ENCODE measurements at regions not wholly inside any gene's neighbourhood (a gene's known extent, or its start where the extent isn't known, plus 50 kb on each side); places are given as distances from the start of the nearest gene placed in this dataset.

DNA sequence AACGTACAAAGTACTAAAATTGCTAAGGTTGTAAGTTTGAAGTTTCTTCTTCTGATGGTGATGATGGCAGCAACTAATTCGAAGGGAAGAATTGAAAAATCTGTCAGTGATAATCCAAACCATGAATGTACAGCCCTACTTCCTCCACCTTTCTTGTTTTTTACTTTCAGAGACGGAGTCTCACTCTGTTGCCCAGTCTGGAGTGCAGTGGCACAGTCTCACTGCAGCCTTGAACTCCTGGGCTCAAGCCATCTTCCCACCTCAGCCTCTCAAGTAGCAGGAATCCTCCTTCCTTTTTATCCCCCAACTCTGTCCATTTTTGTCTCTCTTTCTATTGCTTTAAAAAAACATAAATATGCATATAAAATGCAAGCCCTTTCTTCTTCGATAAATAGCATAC lies 112.3 kb upstream of the SOX21 start:
- TF ChIP-seq MYC (IDR thresholded peaks at IDR 0.05; ENCODE audit: low read depth, low read length) = no peak
- TF ChIP-seq, protein P1, sequence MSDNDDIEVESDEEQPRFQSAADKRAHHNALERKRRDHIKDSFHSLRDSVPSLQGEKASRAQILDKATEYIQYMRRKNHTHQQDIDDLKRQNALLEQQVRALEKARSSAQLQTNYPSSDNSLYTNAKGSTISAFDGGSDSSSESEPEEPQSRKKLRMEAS (IDR thresholded peaks at IDR 0.05; ENCODE audit: low read depth, low read length) = no peak
- TF ChIP-seq, protein P2, sequence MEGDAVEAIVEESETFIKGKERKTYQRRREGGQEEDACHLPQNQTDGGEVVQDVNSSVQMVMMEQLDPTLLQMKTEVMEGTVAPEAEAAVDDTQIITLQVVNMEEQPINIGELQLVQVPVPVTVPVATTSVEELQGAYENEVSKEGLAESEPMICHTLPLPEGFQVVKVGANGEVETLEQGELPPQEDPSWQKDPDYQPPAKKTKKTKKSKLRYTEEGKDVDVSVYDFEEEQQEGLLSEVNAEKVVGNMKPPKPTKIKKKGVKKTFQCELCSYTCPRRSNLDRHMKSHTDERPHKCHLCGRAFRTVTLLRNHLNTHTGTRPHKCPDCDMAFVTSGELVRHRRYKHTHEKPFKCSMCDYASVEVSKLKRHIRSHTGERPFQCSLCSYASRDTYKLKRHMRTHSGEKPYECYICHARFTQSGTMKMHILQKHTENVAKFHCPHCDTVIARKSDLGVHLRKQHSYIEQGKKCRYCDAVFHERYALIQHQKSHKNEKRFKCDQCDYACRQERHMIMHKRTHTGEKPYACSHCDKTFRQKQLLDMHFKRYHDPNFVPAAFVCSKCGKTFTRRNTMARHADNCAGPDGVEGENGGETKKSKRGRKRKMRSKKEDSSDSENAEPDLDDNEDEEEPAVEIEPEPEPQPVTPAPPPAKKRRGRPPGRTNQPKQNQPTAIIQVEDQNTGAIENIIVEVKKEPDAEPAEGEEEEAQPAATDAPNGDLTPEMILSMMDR (IDR thresholded peaks at IDR 0.05; ENCODE audit: low read depth, low read length) = no peak
- TF ChIP-seq POLR2A (IDR thresholded peaks at IDR 0.05; ENCODE audit: extremely low read depth, insufficient read length) = no peak
- no peak overlapping the region for H3K4me3 ChIP-seq (ENCODE audit: low read depth, low read length)
- DNase-seq (ENCODE audit: low read depth) = no peak

DNA sequence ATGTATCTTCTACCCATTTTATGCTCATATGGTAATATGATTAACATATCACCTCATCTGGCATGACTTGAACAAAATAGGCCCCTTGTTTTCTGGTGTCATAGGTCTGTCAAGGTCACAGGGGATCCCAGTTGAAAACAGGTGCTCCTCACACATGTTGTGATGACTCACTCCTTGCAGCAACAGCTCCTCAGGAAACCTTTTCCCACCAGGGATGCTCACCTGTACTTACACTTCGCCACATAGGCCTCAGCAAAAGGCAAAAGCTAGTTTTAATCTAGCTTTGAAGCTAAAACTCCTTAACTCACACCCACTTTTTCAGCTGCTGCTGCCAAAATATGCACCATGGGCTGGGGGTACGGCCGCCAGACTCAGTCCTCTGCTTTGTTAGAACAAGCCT lies 110.0 kb upstream of the SOX21 start:
- no peak for DNase-seq (ENCODE audit: low read depth)
- H3K4me3 ChIP-seq (ENCODE audit: low read depth, low read length) = no peak overlapping the region
- TF ChIP-seq, protein P1 (IDR thresholded peaks at IDR 0.05; ENCODE audit: low read depth, low read length) = no peak
- no peak for TF ChIP-seq MYC (IDR thresholded peaks at IDR 0.05; ENCODE audit: low read depth, low read length)
- no peak for TF ChIP-seq POLR2A (IDR thresholded peaks at IDR 0.05; ENCODE audit: extremely low read depth, insufficient read length)
- TF ChIP-seq, protein P2 (IDR thresholded peaks at IDR 0.05; ENCODE audit: low read depth, low read length) = no peak

DNA sequence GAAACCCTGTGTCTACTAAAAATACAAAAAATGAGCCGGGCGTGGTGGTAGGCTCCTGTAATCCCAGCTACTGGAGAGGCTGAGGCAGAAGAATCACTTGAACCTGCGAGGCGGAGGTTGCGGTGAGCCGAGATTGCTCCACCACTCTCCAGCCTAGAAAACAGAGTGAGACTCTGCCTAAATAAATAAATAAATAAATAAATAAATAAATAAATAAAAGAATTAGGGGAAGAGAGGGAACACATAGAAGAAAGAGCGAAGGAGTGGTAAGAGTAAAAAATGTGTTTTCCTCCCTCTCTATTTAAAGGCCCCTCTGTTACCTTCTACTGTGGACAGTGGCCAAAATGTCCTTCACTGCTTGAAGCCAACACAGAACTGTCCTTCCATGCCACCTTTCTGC lies 103.9 kb upstream of the SOX21 start:
- no peak for DNase-seq (ENCODE audit: low read depth)
- no peak overlapping the region for H3K4me3 ChIP-seq (ENCODE audit: low read depth, low read length)
- no peak for TF ChIP-seq MYC (IDR thresholded peaks at IDR 0.05; ENCODE audit: low read depth, low read length)
- TF ChIP-seq, protein P2 (IDR thresholded peaks at IDR 0.05; ENCODE audit: low read depth, low read length) = no peak

DNA sequence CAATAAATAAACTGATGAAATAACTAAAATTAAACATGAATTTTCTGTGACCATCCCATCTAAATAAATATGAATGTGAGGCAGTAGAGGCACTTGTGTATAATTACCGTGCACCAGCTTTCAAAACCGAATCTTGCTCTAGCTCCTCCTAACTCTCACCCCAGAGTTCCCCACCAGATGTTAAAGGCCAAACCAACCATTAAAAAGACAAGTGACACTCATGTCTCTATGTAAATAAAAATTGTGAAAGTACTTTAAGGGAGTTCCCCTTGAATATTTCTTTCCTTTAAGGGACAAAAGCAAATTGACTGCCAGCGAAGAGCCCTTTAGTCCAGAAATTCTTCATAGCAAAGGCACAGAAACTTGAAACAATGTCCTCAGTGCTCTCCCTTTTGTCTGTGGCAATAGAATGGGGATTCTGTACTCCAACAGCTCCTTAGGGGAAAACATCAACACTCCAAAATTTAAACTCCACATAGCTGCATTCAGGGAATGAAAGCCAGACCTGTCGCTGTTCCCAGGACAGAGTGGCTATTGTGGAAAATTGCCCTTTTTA lies 101.7 kb upstream of the SOX21 start:
- no peak overlapping the region for H3K4me3 ChIP-seq (ENCODE audit: low read depth, low read length)
- TF ChIP-seq, protein P2 (IDR thresholded peaks at IDR 0.05; ENCODE audit: low read depth, low read length) = no peak
- TF ChIP-seq, protein P1 (IDR thresholded peaks at IDR 0.05; ENCODE audit: low read depth, low read length) = no peak
- TF ChIP-seq MYC (IDR thresholded peaks at IDR 0.05; ENCODE audit: low read depth, low read length) (no peak), POLR2A (IDR thresholded peaks at IDR 0.05; ENCODE audit: extremely low read depth, insufficient read length) (no peak)
- DNase-seq (ENCODE audit: low read depth) = no peak

DNA sequence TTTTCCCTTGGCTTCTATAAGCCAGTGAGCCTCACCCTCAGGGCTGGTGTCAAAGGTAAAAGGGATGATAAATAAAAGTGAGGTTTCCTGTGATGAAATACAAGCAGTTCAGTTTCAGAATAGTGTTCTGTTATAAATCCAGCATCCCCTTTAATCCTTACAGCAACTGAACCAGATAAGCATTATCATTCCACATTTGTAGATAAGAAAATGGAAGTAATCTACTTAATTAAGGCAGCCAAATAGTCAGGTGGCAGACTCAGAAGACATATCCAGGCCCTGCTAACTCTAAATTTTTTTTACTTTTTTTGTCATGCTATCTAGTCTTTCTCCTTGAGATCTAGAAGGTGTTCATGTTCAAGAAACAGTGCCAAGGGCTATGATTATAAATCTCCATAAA lies 99.4 kb upstream of the SOX21 start:
- no peak overlapping the region for H3K4me3 ChIP-seq (ENCODE audit: low read depth, low read length)
- DNase-seq (ENCODE audit: low read depth) = no peak
- TF ChIP-seq, protein P1 (IDR thresholded peaks at IDR 0.05; ENCODE audit: low read depth, low read length) = no peak
- no peak for TF ChIP-seq MYC (IDR thresholded peaks at IDR 0.05; ENCODE audit: low read depth, low read length)
- no peak for TF ChIP-seq POLR2A (IDR thresholded peaks at IDR 0.05; ENCODE audit: extremely low read depth, insufficient read length)
- TF ChIP-seq, protein P2 (IDR thresholded peaks at IDR 0.05; ENCODE audit: low read depth, low read length) = no peak

DNA sequence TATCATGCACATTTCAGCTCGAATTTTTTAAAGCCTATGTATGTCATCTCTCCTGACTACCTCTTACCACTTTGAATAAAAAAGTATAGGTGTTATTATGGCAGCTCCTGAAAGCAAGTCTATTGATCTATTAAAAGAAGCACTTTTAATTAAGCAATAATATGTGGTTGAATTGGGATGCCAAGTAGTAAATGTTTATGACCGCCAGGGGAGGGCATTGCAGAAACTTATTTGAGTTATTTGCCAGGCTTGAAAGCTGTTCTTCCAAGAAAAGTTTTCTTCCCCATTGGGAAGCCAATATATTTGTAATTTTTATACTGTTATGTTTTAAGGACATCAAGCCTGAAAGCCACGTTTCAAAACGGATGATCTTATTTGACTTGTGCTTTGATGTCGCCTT lies 88.1 kb upstream of the SOX21 start:
- H3K4me3 ChIP-seq (ENCODE audit: low read depth, low read length) = no peak overlapping the region
- DNase-seq (ENCODE audit: low read depth) = no peak
- TF ChIP-seq, protein P1 (IDR thresholded peaks at IDR 0.05; ENCODE audit: low read depth, low read length) = no peak
- no peak for TF ChIP-seq MYC (IDR thresholded peaks at IDR 0.05; ENCODE audit: low read depth, low read length)
- TF ChIP-seq, protein P2 (IDR thresholded peaks at IDR 0.05; ENCODE audit: low read depth, low read length) = no peak
- no peak for TF ChIP-seq POLR2A (IDR thresholded peaks at IDR 0.05; ENCODE audit: extremely low read depth, insufficient read length)
